ENCODE measurements at regions not wholly inside any gene's neighbourhood (a gene's known extent, or its start where the extent isn't known, plus 50 kb on each side); places are given as distances from the start of the nearest gene placed in this dataset.

- DNase-seq, result no peak
Observed at GRCh38 chr5:152900332-152900731, 495.3 kb upstream of the NMUR2 start.

- no peak for DNase-seq
Observed at GRCh38 chr5:152901754-152902153, 496.7 kb upstream of the NMUR2 start.

- no peak for DNase-seq
Observed at GRCh38 chr5:152905286-152905685, 500.2 kb upstream of the NMUR2 start.

- no peak for DNase-seq
Observed at GRCh38 chr5:152907488-152908245, 502.6 kb upstream of the NMUR2 start.

GRCh38 chr5:152912924-152913323 is 507.8 kb upstream of the NMUR2 start:
- no peak for DNase-seq

- no peak for DNase-seq
Observed at GRCh38 chr5:152932621-152933020, 527.5 kb upstream of the NMUR2 start.

- DNase-seq, result no peak
Observed at GRCh38 chr5:152933056-152933455, 528.0 kb upstream of the NMUR2 start.

- DNase-seq, result no peak
Observed at GRCh38 chr5:152938630-152939029, 533.6 kb upstream of the NMUR2 start.

GRCh38 chr5:152942633-152943336 is 537.7 kb upstream of the NMUR2 start:
- DNase-seq, result no peak

GRCh38 chr5:152953788-152954483 is 536.5 kb upstream of the GRIA1 start:
- DNase-seq, result no peak

- no peak for DNase-seq
Observed at GRCh38 chr5:152956943-152957613, 533.4 kb upstream of the GRIA1 start.

- DNase-seq, result no peak
Observed at GRCh38 chr5:152978141-152978835, 512.2 kb upstream of the GRIA1 start.

- no peak for DNase-seq
Observed at GRCh38 chr5:152987131-152987530, 503.3 kb upstream of the GRIA1 start.

- no peak for DNase-seq
Observed at GRCh38 chr5:152990217-152990616, 500.3 kb upstream of the GRIA1 start.

GRCh38 chr5:152990649-152991048 is 499.8 kb upstream of the GRIA1 start:
- DNase-seq, result no peak

GRCh38 chr5:152994033-152994680 is 496.3 kb upstream of the GRIA1 start:
- DNase-seq, result no peak

GRCh38 chr5:152995214-152995725 is 495.2 kb upstream of the GRIA1 start:
- no peak for DNase-seq

GRCh38 chr5:153005711-153006110 is 484.8 kb upstream of the GRIA1 start:
- no peak for DNase-seq

- DNase-seq, result no peak
Observed at GRCh38 chr5:153006681-153007080, 483.8 kb upstream of the GRIA1 start.

- no peak for DNase-seq
Observed at GRCh38 chr5:153014194-153014593, 476.3 kb upstream of the GRIA1 start.

GRCh38 chr5:153018121-153018520 is 472.3 kb upstream of the GRIA1 start:
- DNase-seq, result no peak
